Gastroesophageal sphincter (tissue), 4 donors: ENCODE measurements at regions not wholly inside any gene's neighbourhood (a gene's known extent, or its start where the extent isn't known, plus 50 kb on each side); places are given as distances from the start of the nearest gene placed in this dataset.

Experiments used
- ATAC-seq: fragments of 150-250 bp; one replicate; pipeline ENCODE4 v1.9.1; 2016; ENCODE audit warnings: mild to moderate bottlenecking, moderate library complexity
- H3K27ac ChIP-seq, 4 donors: fragments of 200-600 bp; sonication (generic) in 3 of 4; 1 replicate in 3 of 4; 2 replicates in 1 of 4; pipeline ENCODE4 v1.5.1; 2016 to 2019
- H3K27me3 ChIP-seq: fragments of 200-600 bp; sonication (generic); one replicate; pipeline ENCODE4 v1.5.1; 2019
- H3K36me3 ChIP-seq, 2 donors: fragments of 200-600 bp; sonication (generic); one replicate each; pipeline ENCODE4 v1.5.1; 2019; ENCODE audit warnings: control low read depth in 1 of 2
- H3K4me1 ChIP-seq, 3 donors: fragments of 200-600 bp; sonication (generic); 1 replicate in 2 of 3; 2 replicates in 1 of 3; pipeline ENCODE4 v1.5.1; 2016 to 2019; ENCODE audit warnings: control low read depth in 2 of 3
- H3K4me3 ChIP-seq, 2 donors: fragments of 200-600 bp; sonication (generic); one replicate each; pipeline ENCODE4 v1.5.1; 2019; ENCODE audit warnings: mild to moderate bottlenecking in 1 of 2, moderate library complexity in 1 of 2
- H3K9me3 ChIP-seq, 3 donors: fragments of 200-600 bp; sonication (generic); one replicate each; pipeline ENCODE4 v1.5.1; 2017 to 2019; ENCODE audit warnings: control low read depth in 2 of 3
- EP300 ChIP-seq: sonication (generic); formaldehyde crosslinking; IDR thresholded peaks from one replicate; pipeline ENCODE4 v1.6.1; 2017; ENCODE audit warnings: antibody characterized with exemption, mild to moderate bottlenecking
- POLR2A ChIP-seq, 2 donors: fragments of 450-650 bp; IDR thresholded peaks; one replicate each; pipeline ENCODE4 v1.6.1; 2017; ENCODE audit warnings: antibody characterized with exemption in 2 of 2, mild to moderate bottlenecking in 2 of 2, moderate library complexity in 1 of 2
- POLR2AphosphoS5 ChIP-seq: sonication (generic); formaldehyde crosslinking; IDR thresholded peaks from one replicate; pipeline ENCODE4 v1.6.1; 2017; ENCODE audit warnings: antibody characterized with exemption
- WGBS, 2 donors: methylation state at CpG; one replicate each; pipeline ENCODE4 v1.1.5; 2018; ENCODE audit warnings: low coverage in 1 of 2; 5-methylcytosine and 5-hydroxymethylcytosine counted together
- TF ChIP-seq, protein P1 (sequence below), 4 experiments: fragments of 200-600 bp in 2 of 4; fragments of 450-650 bp in 2 of 4; sonication (generic) in 1 of 4; IDR thresholded peaks; one replicate each; pipeline ENCODE4 v1.5.1; 2017 to 2019; ENCODE audit warnings: antibody characterized with exemption in 4 of 4, mild to moderate bottlenecking in 2 of 4, moderate library complexity in 2 of 4

DNA sequence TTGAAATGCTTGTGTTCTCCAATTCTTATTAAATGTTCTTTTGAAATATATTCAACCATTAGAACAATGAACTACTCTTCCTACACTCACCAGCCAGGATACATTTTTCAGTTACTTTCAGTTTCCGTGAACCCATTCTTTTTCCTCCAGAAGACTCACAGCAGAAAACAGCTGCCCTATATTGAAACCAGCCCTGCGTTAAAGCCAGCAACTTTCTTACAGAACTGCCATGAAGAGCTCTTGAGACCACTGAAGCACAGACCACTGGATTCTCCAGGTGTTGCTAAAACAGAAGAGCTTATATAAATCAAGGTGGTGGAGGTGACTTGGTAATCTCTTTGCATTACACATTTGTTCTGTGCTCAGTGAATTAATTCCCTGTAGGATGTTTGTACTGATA is 365.9 kb upstream of the C9orf72 start:
- Histone ChIP-seq H3K4me3 (no peak overlapping the region), H3K4me1 (no peaks in the 10 kb centered on the region), H3K27me3 (no peaks in the 10 kb centered on the region), H3K9me3 (no peaks in the 10 kb centered on the region), H3K27ac (no peak overlapping the region), H3K36me3 (no peaks in the 10 kb centered on the region)
- no peak for ATAC-seq
- WGBS, 2 donors, result 61 to 69% methylated on average over 2 of the region's 2 CpGs
- TF ChIP-seq EP300 (no peak), POLR2AphosphoS5 (no peak), POLR2A (IDR thresholded peaks at IDR 0.05) (no peak)
- TF ChIP-seq, protein P1, sequence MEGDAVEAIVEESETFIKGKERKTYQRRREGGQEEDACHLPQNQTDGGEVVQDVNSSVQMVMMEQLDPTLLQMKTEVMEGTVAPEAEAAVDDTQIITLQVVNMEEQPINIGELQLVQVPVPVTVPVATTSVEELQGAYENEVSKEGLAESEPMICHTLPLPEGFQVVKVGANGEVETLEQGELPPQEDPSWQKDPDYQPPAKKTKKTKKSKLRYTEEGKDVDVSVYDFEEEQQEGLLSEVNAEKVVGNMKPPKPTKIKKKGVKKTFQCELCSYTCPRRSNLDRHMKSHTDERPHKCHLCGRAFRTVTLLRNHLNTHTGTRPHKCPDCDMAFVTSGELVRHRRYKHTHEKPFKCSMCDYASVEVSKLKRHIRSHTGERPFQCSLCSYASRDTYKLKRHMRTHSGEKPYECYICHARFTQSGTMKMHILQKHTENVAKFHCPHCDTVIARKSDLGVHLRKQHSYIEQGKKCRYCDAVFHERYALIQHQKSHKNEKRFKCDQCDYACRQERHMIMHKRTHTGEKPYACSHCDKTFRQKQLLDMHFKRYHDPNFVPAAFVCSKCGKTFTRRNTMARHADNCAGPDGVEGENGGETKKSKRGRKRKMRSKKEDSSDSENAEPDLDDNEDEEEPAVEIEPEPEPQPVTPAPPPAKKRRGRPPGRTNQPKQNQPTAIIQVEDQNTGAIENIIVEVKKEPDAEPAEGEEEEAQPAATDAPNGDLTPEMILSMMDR (IDR thresholded peaks at IDR 0.05), result no peak

DNA sequence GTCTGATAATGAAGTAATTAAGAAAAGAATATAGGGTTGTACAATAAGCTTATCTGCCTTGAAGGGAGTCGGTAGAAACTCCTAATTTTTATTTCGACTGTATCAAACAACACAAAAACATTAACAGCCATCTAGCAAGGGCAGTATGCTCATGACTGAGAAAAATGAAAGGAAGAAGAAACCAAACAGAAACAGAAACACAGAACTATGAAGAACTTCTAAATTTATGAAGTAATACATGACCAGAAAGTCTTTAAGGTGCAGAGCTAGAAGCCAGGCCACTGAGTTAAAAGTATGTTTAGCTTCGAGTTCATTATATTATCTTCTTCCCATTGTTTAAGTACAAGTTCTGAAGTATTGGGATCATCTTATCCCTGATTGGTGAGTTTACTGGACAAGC is 367.3 kb upstream of the C9orf72 start:
- no peaks in the 10 kb centered on the region for H3K27me3 ChIP-seq
- no peaks in the 10 kb centered on the region for H3K36me3 ChIP-seq
- H3K4me3 ChIP-seq, result no peak overlapping the region
- 85 to 91% methylated on average over 3 of the region's 3 CpGs for WGBS, 2 donors
- ATAC-seq, result no peak
- no peaks in the 10 kb centered on the region for H3K4me1 ChIP-seq
- no peaks in the 10 kb centered on the region for H3K9me3 ChIP-seq
- TF ChIP-seq POLR2AphosphoS5 (no peak), EP300 (no peak), POLR2A (IDR thresholded peaks at IDR 0.05) (no peak)
- TF ChIP-seq, protein P1 (IDR thresholded peaks at IDR 0.05), result no peak
- no peak overlapping the region for H3K27ac ChIP-seq

DNA sequence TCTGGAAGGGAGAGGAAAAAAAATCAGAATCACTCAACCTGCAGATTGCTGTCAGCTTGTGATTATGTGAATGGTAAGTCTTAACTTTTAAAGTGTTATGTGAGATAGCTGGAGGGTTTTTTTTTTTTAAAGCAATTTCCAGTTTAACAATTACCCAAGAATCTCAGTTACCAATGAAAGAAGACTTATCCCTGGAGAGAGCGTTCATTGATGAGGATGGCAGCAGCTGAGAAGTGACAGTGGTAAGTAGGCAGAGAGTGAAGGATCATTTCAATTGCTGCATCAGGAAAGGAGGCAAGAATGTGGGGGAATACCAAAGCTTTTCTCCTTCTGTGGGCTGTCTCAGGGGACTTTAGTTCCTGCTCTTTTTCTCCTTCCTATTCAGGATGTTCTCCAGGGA is 370.2 kb upstream of the C9orf72 start:
- ATAC-seq, result no peak
- Histone ChIP-seq H3K27me3 (no peaks in the 10 kb centered on the region), H3K4me3 (no peak overlapping the region), H3K27ac (no peak overlapping the region), H3K9me3 (no peaks in the 10 kb centered on the region), H3K36me3 (no peaks in the 10 kb centered on the region), H3K4me1 (no peaks in the 10 kb centered on the region)
- 50 to 67% methylated on average over 1 of the region's 1 CpG for WGBS, 2 donors
- TF ChIP-seq, protein P1 (IDR thresholded peaks at IDR 0.05), result no peak
- TF ChIP-seq EP300 (no peak), POLR2A (IDR thresholded peaks at IDR 0.05) (no peak)

DNA sequence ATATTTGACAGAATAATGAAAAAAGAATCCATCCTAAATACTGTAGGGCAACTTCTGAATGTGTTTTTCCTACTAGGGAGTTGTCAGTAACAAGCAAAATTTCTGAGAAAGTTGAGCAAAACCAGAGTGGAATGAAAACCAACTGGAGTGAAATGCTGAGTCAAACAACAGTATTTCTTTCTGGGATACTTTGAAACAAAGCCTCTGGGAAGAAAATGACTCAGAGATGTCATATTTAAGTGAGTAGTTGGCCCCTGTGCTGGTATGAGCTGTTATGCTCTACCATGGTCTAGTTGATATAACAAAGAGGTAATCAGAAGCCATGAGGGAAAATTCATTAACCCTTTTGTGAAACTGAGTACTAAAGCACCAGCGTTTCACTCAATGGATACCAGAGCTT is 372.1 kb upstream of the C9orf72 start:
- Histone ChIP-seq H3K27ac (no peak overlapping the region), H3K27me3 (no peaks in the 10 kb centered on the region), H3K4me1 (no peaks in the 10 kb centered on the region), H3K9me3 (no peaks in the 10 kb centered on the region), H3K36me3 (no peaks in the 10 kb centered on the region), H3K4me3 (no peak overlapping the region)
- no peak for TF ChIP-seq EP300
- no peak for TF ChIP-seq POLR2A (IDR thresholded peaks at IDR 0.05)
- TF ChIP-seq POLR2AphosphoS5, result no peak
- TF ChIP-seq, protein P1 (IDR thresholded peaks at IDR 0.05), result no peak
- 0% methylated on average over 1 of the region's 1 CpG; no CpG with 5 or more reads in 1 of the 2 donors for WGBS, 2 donors
- ATAC-seq, result no peak

DNA sequence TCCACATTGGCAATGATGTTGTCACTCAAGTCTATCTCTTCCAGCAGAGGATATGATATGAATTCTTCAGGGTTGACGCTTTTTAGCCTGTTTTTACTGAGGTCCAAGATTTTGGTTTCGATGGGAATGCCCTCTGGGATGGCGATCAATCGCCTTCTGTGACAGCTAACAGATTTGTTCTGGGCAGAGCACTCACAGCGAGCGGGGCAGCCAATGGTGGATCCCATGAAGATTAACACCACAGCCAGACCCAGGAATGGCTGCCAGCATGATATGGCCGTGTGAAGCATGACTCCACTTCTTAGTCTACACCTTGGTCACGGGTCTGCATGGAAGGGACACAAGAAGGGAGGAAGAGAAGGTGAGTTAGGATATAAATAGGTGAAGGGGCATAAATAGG is 377.1 kb upstream of the C9orf72 start:
- no peak for ATAC-seq
- no peak for TF ChIP-seq EP300
- TF ChIP-seq, protein P1 (IDR thresholded peaks at IDR 0.05), result no peak
- no peak for TF ChIP-seq POLR2A (IDR thresholded peaks at IDR 0.05)
- no peak for TF ChIP-seq POLR2AphosphoS5
- WGBS, 2 donors, result 81 to 88% methylated on average over 3 to 5 of the region's 8 CpGs
- no peaks in the 10 kb centered on the region for H3K4me1 ChIP-seq
- H3K4me3 ChIP-seq, result no peak overlapping the region
- no peaks in the 10 kb centered on the region for H3K36me3 ChIP-seq
- no peaks in the 10 kb centered on the region for H3K27me3 ChIP-seq
- no peaks in the 10 kb centered on the region for H3K9me3 ChIP-seq
- no peak overlapping the region for H3K27ac ChIP-seq
